GM18499 (cell line): ENCODE measurements at regions not wholly inside any gene's neighbourhood (a gene's known extent, or its start where the extent isn't known, plus 50 kb on each side); places are given as distances from the start of the nearest gene placed in this dataset.

ENCODE experiments used
- ATAC-seq: cut with Tn5 transposase; IDR thresholded peaks from one replicate; pipeline ENCODE4 v1.9.1; 2021; ENCODE audit warnings: moderate number of reproducible peaks; ENCODE audit not compliant: insufficient read depth, unreplicated experiment

DNA sequence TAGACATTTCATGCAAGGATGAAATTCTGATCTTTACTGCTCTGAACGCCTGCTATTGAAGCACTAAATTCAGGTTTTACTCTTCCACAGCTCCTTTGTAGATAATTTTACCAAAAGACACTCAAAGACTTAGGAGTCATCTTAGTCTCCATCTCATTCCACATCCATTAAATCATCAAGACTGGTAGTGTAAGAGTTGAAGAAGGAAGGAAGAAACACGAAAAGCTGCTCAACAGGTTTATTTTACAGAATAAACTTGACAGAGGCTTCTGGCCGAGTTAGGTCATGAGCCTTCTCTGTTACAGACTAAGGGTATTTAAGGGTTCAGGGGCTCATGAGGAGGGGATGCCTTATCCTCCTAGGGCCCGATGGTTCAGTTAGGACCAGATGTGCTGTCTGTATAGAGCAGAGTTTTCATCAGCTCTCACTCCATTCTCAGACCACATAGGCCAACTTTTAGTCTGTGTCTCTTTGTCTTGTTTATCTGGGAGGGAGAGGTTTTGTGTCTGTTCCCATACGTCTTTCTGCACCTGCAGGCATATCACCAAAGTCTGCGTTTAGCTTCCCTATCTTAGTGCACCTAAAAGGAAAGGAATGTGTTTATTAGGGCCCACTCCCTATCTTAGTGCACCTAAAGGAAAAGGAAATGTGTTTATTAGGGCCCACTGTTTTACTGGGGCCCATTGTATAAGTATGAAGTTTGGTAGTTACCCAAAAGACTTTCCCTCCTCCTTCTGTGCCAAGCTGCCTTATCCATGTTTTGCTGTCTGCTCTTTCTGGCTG is 57.4 kb upstream of the RGS18 start:
- no peak for ATAC-seq

DNA sequence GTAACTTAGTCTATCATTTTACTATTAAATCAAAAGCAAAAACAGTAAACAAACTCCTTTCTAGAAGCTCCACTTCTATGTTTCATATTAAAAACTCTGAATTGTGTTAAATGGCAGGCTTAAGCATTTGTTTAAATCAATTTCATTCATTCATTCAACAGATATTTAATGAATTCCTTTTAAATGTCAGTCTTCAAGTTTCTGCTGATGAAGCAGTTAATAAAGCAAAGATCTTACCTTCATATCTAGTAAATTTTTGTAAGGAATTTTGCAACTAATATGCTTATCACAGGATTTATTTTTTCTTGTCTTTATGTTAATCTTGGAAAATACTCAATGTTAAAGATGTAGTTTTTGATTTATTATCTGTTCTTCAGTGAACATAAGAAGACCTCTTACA is 54.1 kb upstream of the RGS18 start:
- no peak for ATAC-seq

DNA sequence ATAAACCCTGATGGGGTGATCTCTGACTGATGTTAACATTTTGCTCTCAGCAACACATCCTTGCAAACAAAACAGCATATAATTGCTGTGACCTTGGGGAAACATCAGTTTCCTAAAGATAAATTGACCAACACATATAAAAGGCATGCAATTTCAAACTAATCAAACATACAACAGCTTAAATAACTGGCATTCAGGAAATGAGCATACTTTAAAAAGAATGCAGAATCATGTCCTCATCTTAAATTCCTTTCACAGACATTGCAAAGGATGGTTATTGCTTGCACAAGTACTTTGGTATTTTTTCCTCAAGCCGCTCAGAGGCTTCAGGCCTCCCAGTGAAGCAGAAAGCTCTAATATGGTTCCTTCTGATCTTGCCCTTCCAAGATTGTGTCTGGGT is 53.4 kb upstream of the RGS18 start:
- ATAC-seq: no peak

DNA sequence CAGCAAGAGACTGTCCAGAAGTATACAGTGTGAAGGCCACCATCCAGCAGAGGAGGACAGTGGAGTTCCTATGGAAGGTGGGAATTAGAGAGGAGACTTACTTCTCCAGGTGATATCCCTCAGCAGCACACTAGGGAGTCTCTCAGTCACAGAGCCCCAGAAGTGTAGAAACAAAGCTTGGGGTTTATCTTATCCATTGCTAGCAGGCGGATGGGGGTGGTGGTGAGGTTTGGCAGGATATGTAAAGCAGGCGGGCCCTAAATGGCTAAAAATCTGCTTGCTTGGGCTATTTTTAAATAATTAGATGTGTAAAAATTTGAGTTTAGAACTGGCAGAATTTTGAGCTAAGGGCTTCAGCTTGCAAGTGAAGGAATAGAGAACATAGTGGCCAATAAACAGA is 50.1 kb upstream of the RGS18 start:
- ATAC-seq: no peak
